Hindlimb muscle (tissue), 1 donor: ENCODE measurements at regions not wholly inside any gene's neighbourhood (a gene's known extent, or its start where the extent isn't known, plus 50 kb on each side); places are given as distances from the start of the nearest gene placed in this dataset.

Source experiments
- DNase-seq: peaks from one replicate; pipeline ENCODE4 v3.0.0-alpha.2; 2013

- no peak for DNase-seq
Measured at GRCh38 chr5:115402822-115403577, 106.5 kb upstream of the CCDC112 start.

GRCh38 chr5:115402092-115402491 is 105.6 kb upstream of the CCDC112 start:
- no peak for DNase-seq

GRCh38 chr5:115398719-115399118 is 102.3 kb upstream of the CCDC112 start:
- no peak for DNase-seq

- no peak for DNase-seq
Measured at GRCh38 chr5:115396688-115397087, 100.2 kb upstream of the CCDC112 start.

DNA sequence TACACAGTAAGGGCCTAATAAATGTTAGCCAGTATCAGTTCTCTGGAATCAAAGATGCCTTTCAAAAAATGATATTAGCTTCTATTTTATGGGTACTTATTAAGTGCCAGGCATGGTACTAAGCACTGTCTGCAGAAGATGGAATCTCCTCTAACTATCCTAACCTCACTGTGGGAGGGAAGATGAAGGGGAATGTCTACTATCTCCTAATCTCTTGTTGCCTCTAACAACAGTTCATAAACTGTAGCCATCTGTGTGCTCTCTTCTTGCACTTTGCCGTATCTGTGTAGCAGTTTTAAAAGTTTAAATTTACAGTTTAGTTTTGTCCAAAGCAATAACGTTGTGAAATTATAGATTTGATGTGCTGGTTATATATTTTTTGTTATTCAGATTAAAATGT is 99.6 kb upstream of the CCDC112 start:
- no peak for DNase-seq

DNA sequence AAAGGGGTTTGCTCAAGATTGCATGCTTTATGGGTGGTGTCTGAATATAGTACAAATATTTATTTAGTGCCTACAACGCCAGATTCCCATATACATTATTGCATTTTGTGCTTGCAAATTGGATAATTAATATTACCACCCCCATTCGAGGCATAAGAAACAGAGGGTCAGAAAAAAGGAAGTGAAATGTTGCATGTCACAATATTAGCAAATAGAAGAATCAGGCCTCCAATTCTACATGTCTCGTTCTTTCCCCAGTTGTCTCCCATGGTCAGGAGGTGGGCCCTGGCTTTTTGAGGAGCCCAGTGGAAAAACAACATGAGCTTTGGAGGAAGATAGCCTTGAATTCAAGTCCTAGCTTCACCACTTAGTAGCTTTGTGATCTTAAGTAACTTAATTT is 98.1 kb upstream of the CCDC112 start:
- DNase-seq: no peak

- DNase-seq: no peak
Measured at GRCh38 chr5:115393239-115393638, 96.8 kb upstream of the CCDC112 start.

- DNase-seq: no peak
Measured at GRCh38 chr5:115392611-115393010, 96.2 kb upstream of the CCDC112 start.

DNA sequence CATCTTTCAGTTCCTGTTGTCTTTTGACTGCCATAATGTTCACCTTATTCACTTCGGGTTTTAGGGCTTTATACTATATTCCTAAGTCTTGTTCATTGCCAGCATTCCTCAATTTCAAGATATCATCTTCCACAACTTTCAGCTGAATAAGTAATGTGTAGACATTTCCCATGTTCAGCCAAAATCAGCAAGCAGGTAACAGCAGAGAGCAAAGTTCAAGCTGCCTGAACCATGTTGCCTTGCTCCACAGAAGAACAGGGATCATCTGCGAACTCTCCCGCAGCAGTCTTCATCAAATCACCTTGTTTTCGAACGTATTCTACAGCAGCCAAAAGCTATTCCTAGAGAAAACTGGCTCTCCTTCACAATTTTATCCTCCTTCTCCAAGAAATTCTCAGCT is 95.3 kb upstream of the CCDC112 start:
- DNase-seq: no peak

DNA sequence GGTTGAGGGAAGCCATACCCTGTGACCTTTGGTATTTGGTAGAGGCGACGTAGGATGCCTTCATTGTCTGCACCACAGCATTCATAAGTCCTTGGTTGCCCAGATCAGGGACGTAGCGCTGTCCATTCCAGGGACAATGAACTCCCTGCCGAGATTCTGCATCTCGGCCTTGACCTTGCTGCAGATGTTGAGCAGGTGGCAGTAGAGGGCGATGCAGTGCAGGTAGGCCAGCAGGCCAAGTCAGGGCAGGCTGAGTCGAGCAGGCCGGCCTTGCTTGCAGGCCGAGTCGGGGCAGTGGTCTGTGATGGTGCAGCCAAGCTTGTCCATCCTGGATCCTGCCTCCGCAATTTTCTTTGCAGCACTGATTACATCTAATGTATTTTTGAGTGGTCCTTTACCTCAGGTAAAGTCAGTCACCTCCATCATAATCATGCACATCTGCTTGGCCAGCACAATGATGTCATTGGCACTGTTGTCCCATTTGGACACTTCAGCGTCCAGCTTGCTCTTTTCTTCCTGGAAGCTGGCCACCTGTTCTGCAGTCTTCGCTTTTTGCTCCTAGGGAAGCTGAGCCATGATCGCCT is 93.4 kb upstream of the CCDC112 start:
- no peak for DNase-seq

GRCh38 chr5:115389034-115389798 is 92.8 kb upstream of the CCDC112 start:
- DNase-seq: no peak

GRCh38 chr5:115388240-115388639 is 91.8 kb upstream of the CCDC112 start:
- DNase-seq: no peak

- no peak for DNase-seq
Measured at GRCh38 chr5:115387816-115388215, 91.4 kb upstream of the CCDC112 start.

DNA sequence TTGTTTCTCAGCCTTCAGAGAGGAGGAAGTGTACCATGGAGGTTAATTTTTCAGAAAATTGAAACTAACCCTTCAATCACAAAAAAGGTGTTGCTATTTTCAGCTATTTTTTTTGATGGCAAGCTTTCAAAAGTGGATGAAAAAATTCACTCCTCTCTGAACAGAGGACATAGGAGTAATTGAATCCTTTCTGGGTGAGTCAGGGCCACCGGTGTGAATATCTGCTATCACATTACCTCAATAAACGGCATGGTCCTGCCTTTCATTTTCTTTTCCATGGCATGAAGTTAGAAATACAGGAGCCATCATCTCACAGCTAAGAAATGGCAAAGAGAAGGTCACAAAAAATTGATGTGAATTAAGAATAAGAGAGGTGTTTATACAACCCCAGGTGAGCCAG is 90.2 kb upstream of the CCDC112 start:
- no peak for DNase-seq

DNA sequence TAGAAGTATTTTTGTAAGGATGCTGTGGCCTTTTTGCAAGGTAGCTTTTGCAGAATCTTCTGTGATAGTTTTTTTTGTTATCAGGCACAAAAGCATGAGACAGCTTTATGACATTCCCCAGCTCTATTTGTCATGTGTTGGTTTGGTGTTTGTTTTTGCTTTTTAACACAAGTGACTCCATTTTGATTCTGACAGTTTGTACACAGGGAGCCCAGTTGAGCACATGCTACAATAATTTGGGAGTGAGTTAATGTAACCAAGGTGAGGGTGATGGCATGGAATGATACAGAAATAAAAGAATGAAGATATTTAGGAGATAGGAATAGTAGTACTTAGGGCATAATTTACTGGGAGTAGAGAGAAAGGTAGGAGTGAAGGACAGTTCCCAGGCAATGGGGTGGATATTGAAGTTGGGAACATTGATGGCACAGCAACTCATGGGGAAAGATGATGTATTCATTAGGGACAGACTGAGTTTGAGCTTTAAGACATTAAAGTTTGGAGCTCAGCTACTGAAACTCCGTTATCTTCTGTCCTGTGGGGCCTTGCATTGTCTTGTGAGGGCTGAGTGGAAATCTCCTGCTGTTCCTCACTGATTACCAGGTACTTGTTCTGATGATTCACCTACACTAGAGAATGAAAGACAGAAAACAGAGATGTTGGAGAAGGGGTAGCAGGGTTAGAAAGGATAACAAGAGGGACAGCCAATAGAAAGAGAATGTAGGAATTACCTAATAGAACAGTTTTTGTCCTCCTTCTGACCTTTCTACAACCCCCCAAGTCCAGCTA is 88.3 kb upstream of the CCDC112 start:
- no peak for DNase-seq

- DNase-seq: no peak
Measured at GRCh38 chr5:115382989-115383388, 86.5 kb upstream of the CCDC112 start.

GRCh38 chr5:115381911-115382662 is 85.6 kb upstream of the CCDC112 start:
- no peak for DNase-seq

- no peak for DNase-seq
Measured at GRCh38 chr5:115379622-115380344, 83.3 kb upstream of the CCDC112 start.

- no peak for DNase-seq
Measured at GRCh38 chr5:115378754-115379153, 82.3 kb upstream of the CCDC112 start.

- peak; percentile 40 for DNase-seq
Measured at GRCh38 chr5:115377468-115378217, 81.2 kb upstream of the CCDC112 start.

GRCh38 chr5:115375893-115376292 is 79.4 kb upstream of the CCDC112 start:
- no peak for DNase-seq
